ENCODE measurements at regions not wholly inside any gene's neighbourhood (a gene's known extent, or its start where the extent isn't known, plus 50 kb on each side); places are given as distances from the start of the nearest gene placed in this dataset.

DNA sequence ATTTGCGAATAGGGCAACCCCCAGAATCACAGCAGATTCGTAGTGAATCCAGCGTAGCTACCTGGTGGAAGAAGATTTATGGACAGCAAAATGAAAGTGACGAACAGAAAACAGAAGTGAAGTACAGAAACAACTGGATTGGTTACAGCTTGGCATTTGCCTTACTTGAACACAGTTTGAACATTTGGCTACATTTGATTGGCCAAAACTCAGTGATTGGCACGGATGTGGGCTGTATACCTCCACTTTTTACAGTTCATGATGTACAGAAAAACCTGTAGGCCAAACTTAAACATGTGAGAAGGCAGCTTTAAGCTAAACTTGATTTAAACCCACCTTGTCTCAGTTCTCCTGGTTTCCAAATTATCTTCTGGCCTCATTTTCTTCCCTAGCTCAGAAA is 49.9 kb upstream of the AMN1 start:
- no peak for DNase-seq

Measured in NCI-H1417 (cell line).